ENCODE measurements at regions not wholly inside any gene's neighbourhood (a gene's known extent, or its start where the extent isn't known, plus 50 kb on each side); places are given as distances from the start of the nearest gene placed in this dataset.

- TF ChIP-seq IKZF1 (conservative IDR thresholded peaks at IDR 0.05) (no peak), ZNF24 (IDR thresholded peaks at IDR 0.05) (no peak), PAX5 (IDR thresholded peaks at IDR 0.05; ENCODE audit: borderline replicate concordance, low read depth, low read length) (no peak), USF2 (IDR thresholded peaks at IDR 0.05; ENCODE audit: borderline replicate concordance, low read depth, low read length) (no peak), STAT3 (IDR thresholded peaks at IDR 0.05; ENCODE audit: low read depth, low read length) (no peak), NFYB (IDR thresholded peaks at IDR 0.05; ENCODE audit: insufficient read depth, low read depth, low read length) (no peak)
Observed at GRCh38 chr10:10126218-10126617, 891.5 kb upstream of the CELF2 start (continued).

DNA sequence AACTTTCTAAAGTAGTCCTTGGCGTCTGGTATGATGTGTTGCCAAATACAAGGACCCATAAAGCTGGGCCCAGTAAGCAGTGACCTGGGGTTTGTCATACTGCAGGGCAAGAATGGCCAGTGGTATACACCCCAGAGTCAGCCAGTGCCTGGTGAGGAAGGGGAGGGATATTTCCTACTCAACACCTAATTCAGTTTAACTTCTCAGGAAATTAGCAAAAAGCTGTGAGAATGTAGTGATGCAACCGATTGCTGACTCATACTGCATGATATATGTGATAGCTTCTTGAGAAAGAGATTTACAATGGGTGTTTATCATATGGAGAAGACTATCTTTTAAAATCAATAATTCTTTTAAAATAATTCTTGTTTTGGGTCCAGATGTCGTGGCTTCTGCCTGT lies 889.3 kb upstream of the CELF2 start:
- no peak for FAIRE-seq
- Histone ChIP-seq H3K9me3 (replicated peaks; ENCODE audit: control insufficient read depth, insufficient read depth, low read length) (no peaks in the 10 kb centered on the region), H3K9ac (ENCODE audit: control insufficient read depth, insufficient read depth, low read length) (no peak overlapping the region), H3K79me2 (ENCODE audit: control insufficient read depth, insufficient read depth, low read length) (no peaks in the 10 kb centered on the region), H4K20me1 (ENCODE audit: control insufficient read depth, insufficient read depth) (no peaks in the 10 kb centered on the region), H2AFZ (ENCODE audit: control insufficient read depth, low read depth, low read length) (no peak overlapping the region), H3K27me3 (replicated peaks in 1 of 2; ENCODE audit: control insufficient read depth in 2 of 2, insufficient read depth in 2 of 2, low read length in 1 of 2) (no peaks in the 10 kb centered on the region), H3K4me2 (ENCODE audit: control insufficient read depth, insufficient read depth) (no peak overlapping the region), H3K27ac (ENCODE audit: control insufficient read depth, insufficient read depth) (no peak overlapping the region), H3K4me1 (ENCODE audit: control insufficient read depth, insufficient read depth, low read length) (no peaks in the 10 kb centered on the region), H3K36me3 (ENCODE audit: control insufficient read depth in 2 of 2, insufficient read depth in 2 of 2, low read length in 1 of 2) (no peaks in the 10 kb centered on the region), H3K4me3 (no peak overlapping the region)
- no peak for ATAC-seq
- ChIA-PET SMC1A (ENCODE audit: uncharacterized antibody, unreplicated experiment) (no interaction called here), RAD21 (ENCODE audit: unreplicated experiment) (no interaction called here), CTCF (no interaction called here), POLR2A (no interaction called here)
- intact Hi-C loops (cut with micrococcal nuclease; ENCODE audit: unreplicated experiment) (no loop called here), in situ Hi-C loops (cut with MboI) (no loop called here)
- DNase-seq (ENCODE audit: low read depth, low spot score), result no peak
- 5% methylated on average over 3 of the region's 3 CpGs for WGBS (ENCODE audit: insufficient coverage, insufficient replicate concordance, low lambda C conversion rate, missing lambda C conversion rate)
- no TSS peak for BruUV-seq (replicated peaks)
- TF ChIP-seq NR2C1 (IDR thresholded peaks at IDR 0.05) (no peak), HSF1 (IDR thresholded peaks at IDR 0.05; ENCODE audit: low read depth, low read length) (no peak), NFYB (IDR thresholded peaks at IDR 0.05; ENCODE audit: insufficient read depth, low read depth, low read length) (no peak), BACH1 (IDR thresholded peaks at IDR 0.05; ENCODE audit: borderline replicate concordance) (no peak), CREB1 (IDR thresholded peaks at IDR 0.05; ENCODE audit: low read depth) (no peak), ZBTB4 (CRISPR knock-in tag; IDR thresholded peaks at IDR 0.05) (no peak), ZNF592 (IDR thresholded peaks at IDR 0.05) (no peak)
- TF ChIP-seq, protein P1, sequence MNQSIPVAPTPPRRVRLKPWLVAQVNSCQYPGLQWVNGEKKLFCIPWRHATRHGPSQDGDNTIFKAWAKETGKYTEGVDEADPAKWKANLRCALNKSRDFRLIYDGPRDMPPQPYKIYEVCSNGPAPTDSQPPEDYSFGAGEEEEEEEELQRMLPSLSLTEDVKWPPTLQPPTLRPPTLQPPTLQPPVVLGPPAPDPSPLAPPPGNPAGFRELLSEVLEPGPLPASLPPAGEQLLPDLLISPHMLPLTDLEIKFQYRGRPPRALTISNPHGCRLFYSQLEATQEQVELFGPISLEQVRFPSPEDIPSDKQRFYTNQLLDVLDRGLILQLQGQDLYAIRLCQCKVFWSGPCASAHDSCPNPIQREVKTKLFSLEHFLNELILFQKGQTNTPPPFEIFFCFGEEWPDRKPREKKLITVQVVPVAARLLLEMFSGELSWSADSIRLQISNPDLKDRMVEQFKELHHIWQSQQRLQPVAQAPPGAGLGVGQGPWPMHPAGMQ (IDR thresholded peaks at IDR 0.05; ENCODE audit: borderline replicate concordance), result no peak
